Erythroblast (primary cell): ENCODE measurements at regions not wholly inside any gene's neighbourhood (a gene's known extent, or its start where the extent isn't known, plus 50 kb on each side); places are given as distances from the start of the nearest gene placed in this dataset.
A peak's percentile ranks its signal among the peaks of the same experiment; 100 is the strongest.

Experiments used
- DNase-seq, 2 experiments: peaks; one replicate each; lab custom pipeline; 2025; lab: John Stamatoyannopoulos, UW
- GATA1 ChIP-seq: IDR thresholded peaks from 2 replicates; pipeline ENCODE4 v1.6.1; 2011; ENCODE audit warnings: low read depth, mild to moderate bottlenecking, control low read depth, low read length, moderate library complexity
- POLR2A ChIP-seq: IDR thresholded peaks from 2 replicates; pipeline ENCODE4 v1.6.1; 2011; ENCODE audit warnings: mild to moderate bottlenecking, low read length

DNA sequence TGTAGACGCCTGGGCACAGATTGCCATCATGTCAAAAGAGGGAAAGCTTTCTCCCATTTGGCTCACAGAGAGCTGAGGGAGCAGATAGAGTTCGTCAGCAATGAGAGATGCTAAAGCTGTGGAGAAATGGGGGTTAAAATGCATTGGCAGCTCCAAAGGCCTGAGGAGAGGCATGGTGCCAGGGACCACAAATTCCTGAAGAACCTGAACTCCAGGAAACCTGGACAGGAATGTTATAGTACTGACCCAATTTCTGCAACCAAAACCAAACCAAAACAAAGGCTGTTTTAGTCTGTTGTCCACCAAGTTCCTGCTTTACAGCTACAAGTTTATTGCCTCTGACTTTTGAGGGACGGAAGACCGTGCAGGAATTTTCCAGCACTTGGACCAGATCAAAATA lies 575.7 kb downstream of the REEP3 start:
- DNase-seq: no peak

DNA sequence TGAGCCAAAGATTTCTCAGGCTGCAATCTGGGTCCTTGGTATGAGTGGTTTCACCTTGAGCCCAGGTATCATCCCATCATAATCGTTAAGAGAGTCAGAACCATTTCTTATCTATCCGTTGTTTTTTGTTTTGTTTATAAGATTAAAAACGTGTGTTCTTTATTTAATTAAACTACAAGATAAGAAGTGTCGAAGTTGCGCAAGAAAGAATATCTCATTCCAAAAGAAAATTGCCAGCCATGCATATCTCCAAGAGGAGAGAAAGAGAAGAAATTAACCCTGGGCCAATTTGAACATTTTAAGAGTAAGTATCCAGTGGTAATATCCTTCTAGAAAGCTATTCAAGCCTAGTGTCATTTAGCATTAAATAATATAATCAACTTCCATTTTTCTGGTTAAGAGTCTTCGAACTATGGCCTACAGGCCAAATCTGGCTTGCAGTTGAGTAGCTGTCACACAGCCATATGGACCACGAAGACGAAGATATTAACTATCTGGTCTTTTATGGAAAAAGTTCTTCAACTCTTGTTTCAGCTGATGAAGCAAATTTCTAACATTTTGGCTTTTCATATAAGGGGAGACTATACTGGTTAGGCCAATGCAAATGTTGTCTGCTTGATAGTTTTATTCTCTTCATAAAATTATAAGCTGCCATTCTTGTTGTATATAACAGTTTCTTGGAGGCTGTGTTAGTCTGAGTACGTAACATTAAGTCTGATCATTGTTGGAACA lies 576.4 kb downstream of the REEP3 start:
- DNase-seq: no peak
- TF ChIP-seq GATA1: no peak

More for the DNA sequence above, 575.7 kb downstream of the REEP3 start:
- TF ChIP-seq POLR2A: no peak
- TF ChIP-seq GATA1: no peak

DNA sequence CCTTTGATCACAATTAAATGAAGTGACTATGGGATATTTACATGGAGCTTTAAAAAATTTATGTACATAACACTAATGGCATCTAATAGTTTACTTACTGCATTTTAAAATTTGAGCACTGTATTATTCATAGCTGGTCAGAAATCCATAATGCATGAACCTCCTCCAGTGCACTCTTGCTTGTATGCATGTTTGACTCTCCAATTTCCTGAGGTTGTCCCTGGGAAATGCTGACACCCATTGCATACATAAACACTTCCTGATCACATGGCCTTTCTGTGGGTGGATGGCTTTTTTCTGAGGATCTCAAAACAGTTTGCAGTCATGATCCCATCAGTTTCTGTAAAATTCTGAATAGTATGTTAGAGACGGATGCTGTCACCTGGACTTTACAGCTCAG lies 577.8 kb downstream of the REEP3 start:
- TF ChIP-seq POLR2A (no peak), GATA1 (no peak)
- DNase-seq: no peak

DNA sequence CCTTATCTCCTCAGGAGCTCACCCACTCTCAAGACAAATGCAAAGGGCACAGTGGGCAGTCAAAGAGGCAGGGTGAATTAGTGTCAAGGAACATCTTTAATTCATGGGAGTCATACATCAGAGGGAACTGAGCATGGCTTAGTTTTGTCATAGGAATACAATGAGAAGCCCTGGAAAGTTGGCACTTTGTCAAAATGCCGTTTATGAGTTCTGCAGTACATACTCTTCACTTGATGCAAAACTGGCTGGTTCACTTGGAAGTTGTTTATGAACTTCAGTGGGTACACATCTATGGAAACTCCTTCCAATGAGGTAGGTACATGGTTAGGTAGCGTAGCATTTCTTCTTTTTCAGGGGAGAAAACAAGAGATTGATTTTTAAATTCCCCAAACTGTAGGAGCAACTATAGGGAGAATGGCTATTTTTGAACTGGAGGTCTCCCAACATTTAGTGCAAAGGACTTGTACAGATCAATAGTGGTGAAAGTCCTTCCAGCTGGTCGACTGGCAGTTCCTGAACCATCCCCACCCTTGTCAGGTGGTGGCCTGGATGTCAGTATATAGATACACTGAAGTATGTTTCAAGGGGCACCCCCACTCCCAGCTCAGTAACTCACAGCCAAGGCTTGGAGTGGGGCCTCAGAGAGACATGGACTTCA lies 580.5 kb downstream of the REEP3 start:
- no peak for DNase-seq
- TF ChIP-seq POLR2A: no peak
- TF ChIP-seq GATA1: no peak

DNA sequence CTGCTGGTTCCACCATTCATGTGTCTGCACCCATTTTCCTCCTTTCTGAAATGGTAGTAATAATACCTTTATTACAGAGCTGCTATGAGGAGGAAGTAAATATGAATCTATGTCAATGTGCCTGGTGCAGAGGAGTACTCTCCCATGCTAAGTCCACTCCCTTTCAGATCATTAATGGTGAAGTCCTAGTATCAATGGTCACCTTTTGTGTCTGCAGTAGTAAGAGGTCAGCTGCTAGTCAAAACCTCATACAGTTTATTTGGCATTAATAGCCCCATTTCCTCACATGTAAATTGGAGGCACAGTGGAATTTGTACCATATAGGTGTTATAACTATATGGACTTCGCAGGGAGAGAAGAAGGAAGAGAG lies 581.0 kb downstream of the REEP3 start:
- TF ChIP-seq GATA1 (no peak), POLR2A (no peak)
- no peak for DNase-seq

DNA sequence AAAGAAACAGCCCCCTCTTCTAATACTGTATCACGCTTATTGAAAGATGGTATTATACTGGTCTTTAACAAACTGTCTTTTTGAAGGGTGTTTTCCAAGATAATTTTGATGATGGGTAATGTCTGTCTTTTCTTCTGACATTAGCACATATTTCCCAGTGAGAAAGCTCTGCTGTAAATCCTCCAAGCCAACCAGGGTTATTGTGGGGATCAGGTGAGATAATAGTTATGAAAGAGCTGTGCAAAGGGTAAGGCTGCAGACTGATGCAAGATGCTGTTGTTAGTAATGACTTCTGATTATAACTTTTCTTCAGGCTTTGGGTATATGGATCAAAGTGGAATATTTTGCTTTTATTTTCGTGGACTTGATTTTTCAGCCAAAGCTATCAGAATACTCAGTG lies 581.7 kb downstream of the REEP3 start:
- TF ChIP-seq POLR2A (no peak), GATA1 (no peak)
- no peak for DNase-seq

DNA sequence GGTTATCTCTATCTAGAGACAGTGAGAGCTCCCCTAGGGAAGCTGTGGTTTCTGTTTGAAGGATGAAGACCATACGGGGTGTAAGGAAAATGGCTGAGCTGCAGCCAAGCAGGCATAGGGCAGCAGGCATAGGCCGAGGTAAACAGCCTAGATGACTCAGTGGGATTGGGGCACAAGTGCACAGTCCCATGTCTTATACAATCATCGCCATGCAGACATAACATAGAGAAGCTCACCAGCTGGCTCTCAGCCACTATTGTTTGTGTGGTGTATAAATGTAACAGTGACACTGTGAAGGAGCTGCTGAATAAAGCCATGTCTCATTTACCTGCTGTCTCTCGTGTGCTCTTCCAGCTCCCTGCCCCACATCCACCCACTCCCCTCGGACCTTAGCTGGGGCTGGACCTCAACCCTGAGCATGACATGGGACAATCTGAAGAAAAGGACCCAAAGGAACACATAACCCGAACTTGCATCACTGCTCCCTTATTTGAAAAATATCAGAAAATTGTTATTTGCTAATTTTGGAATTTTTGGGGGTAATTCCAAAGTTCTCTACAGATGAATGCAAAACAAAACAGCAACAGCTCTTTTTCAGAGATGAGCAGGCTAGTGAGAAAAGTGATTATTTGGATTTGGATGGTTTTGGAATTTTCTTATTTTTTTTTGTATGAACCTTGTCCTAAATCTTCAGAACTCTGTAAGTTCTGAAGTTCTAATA lies 582.7 kb downstream of the REEP3 start:
- no peak for DNase-seq
- TF ChIP-seq POLR2A (no peak), GATA1 (no peak)

DNA sequence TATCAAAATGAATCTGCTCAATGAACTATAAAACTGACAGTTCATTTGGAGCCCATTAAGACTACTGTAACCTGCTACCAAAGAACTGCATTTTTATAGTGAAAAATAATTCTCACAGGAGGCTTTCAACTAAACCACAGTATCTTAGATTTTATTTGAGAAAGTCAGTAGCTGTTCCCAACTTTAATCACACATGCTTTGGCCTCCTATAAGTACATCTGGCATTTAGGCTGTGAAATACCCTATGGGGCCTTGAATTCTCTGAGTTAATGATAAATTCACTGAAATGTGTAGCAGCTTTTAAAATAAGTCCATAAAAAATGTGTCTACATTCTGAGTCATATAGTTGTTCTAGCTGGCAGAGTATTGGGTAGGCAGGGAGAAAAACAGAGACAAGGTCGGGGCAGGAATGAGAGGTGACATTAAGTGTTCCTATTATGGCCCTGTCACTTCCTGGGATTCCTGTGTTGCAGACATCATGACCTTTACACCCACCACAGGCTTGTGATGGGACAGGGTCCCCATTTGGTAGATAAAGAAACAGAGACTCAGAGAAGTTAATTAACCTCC lies 588.8 kb downstream of the REEP3 start:
- DNase-seq: no peak
- TF ChIP-seq POLR2A (no peak), GATA1 (no peak)

DNA sequence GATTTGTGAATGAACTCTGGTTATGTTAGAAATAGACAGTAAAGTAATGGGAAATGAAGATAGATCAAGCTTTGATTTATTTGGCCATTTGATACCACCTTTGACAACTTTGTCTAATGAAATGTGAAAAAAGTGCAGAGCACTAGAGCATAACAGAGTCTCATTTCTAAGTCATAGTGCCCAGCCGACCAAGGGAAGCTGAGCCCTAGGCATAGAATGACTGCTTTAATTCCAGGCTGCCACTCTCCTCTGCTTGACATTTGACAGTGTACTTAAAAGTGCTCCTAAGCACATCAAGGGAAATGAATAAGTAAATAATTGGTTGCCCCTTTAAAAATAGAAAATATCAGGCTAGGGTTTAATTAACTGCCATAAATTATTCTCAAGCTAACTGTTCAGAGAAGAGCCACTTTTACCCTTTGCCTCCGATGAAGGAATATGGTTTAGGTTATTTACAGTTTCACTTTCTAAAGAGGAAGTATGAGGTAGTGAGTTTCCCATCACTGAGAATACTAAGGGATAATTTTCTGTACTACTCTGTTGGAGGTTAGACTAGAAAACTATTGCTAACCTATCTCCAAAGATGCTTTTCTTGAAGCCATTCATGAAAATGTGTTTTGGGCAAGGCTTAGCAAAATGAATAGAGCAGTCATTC lies 591.6 kb downstream of the REEP3 start:
- no peak for DNase-seq
- TF ChIP-seq POLR2A: no peak
- no peak for TF ChIP-seq GATA1

DNA sequence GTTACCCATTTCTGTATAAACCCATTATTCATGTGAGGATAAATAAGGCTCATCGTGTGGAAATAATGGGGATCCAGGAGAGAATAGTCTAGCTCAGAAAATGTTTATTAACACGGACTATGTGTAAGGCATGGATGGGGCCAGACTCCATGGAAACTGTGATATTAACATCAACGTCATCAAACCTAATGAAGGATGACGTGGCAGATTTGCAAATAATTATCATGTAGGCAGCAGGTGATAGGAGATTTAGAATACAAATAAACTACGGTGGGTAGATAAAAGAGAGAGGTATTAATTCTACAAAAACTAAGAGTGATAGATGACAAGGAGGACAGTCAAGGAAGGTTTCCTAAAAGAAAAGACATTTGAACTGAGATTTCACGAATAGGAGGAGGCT lies 592.2 kb downstream of the REEP3 start:
- DNase-seq: no peak
- TF ChIP-seq GATA1 (no peak), POLR2A (no peak)

DNA sequence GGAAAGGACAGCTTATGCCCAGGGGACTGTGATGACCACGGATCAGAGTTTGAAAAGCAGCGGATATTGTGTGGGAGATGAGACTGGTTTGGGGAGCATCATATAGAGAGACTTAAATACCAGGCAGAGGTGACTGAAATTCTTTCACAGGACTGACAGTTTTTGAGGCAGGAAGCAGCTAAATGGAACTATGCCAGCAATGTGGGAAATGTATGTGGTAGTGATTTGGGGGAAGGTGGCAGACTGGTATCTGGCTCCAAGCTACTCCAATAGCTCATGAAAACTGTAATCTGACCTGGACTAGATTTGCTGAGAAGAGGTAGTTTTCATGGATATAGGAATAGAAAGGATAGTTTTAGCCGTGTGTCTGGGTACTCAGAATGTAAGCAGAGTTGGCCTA lies 592.6 kb downstream of the REEP3 start:
- no peak for DNase-seq
- TF ChIP-seq POLR2A (no peak), GATA1 (no peak)

DNA sequence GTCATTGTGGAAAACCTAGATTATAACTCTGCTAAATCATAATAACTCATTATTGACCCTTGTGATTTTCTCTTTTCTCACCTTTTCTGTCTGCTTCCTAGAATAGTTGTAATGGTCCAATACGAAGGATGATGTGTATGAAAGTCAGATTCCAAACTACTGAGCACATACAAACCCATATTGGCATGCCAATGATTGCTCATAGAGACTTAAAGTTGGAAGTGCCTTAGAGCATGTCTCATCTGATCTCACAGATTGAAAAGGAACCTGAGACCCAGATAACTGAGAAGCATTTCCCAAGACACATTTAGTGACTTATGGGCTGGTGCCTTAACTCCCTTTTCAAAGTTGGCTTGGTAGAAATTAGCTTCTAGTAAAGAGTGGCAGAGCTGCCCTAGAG lies 594.3 kb downstream of the REEP3 start:
- TF ChIP-seq POLR2A (no peak), GATA1 (no peak)
- DNase-seq: no peak

DNA sequence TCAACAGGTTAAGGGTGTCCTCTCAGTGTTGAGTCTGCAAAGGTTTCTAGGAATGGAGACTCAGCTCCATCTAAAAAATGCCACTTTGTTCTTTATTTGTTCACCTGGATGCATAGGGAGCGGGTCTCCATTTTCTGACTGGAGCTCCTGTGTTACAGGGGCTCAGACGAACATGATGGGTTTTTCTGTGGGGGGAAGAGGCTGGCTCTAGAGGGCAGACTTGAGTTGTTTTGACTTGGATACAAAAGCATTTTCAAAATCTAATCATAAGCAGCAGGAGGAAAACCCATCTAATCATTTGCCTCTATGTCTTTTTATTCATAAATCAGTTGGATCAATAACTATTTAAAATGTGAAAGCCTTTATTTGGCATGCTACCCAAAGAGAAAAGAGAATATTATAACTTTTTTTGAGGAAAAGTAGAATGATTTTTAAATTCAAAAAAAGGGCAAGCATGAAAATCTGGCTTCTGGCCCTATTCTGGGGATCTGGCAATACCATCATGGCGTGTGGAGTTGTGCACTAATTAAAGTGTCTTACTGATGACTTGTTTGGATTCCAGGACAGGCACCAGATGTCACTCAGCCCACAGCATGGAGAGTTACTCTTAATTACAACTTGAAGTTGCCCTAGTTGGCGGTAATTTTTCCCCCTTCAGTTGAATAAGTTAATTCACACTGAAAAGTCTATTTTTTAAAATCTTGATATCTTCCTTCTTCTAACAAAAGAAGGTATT lies 594.9 kb downstream of the REEP3 start:
- peak in 1 of 2 experiments; percentile 4 for DNase-seq
- no peak for TF ChIP-seq POLR2A
- TF ChIP-seq GATA1: no peak
